Stimulated activated naive B cell treated with anti-CD40 and anti-IgM and Interleukin-4, amounts not matched to agents 10 μg/mL and 1 μg/mL and 100 μg/mL, for 72 hours (primary cell): ENCODE measurements at regions not wholly inside any gene's neighbourhood (a gene's known extent, or its start where the extent isn't known, plus 50 kb on each side); places are given as distances from the start of the nearest gene placed in this dataset.

Experiments used
- ATAC-seq, 2 donors: fragments of 150-1000 bp; cut with Tn5 transposase; replicated peaks; 2 replicates each; pipeline ENCODE4 v1.10.0; 2021; ENCODE audit warnings: moderate library complexity in 1 of 2
- DNase-seq: peaks from one replicate; pipeline ENCODE4 v3.0.0; 2021
- H3K27ac Mint-ChIP-seq: one replicate; pipeline ENCODE4 v1.8.0; 2022; ENCODE audit warnings: mild to moderate bottlenecking, mixed read lengths
- H3K27me3 Mint-ChIP-seq, 2 donors: one replicate each; pipeline ENCODE4 v1.8.0; 2022; ENCODE audit warnings: mixed read lengths in 2 of 2
- H3K36me3 Mint-ChIP-seq, 2 donors: one replicate each; pipeline ENCODE4 v1.8.0; 2022; ENCODE audit warnings: mixed read lengths in 2 of 2, mild to moderate bottlenecking in 1 of 2
- H3K4me1 Mint-ChIP-seq, 2 donors: one replicate each; pipeline ENCODE4 v1.8.0; 2022; ENCODE audit warnings: mixed read lengths in 2 of 2, mild to moderate bottlenecking in 1 of 2
- H3K4me3 Mint-ChIP-seq, 2 donors: one replicate each; pipeline ENCODE4 v1.8.0; 2022; ENCODE audit warnings: mild to moderate bottlenecking in 2 of 2, mixed read lengths in 2 of 2, moderate library complexity in 1 of 2
- H3K9me3 Mint-ChIP-seq, 2 donors: one replicate each; pipeline ENCODE4 v1.8.0; 2022; ENCODE audit warnings: mixed read lengths in 2 of 2, mild to moderate bottlenecking in 1 of 2

GRCh38 chr13:99809926-99810325 lies 161.6 kb downstream of the ZIC5 start:
- Mint-ChIP-seq H3K4me3 (no peak overlapping the region), H3K27me3 (no peaks in the 10 kb centered on the region), H3K9me3 (no peaks in the 10 kb centered on the region), H3K4me1 (no peaks in the 10 kb centered on the region), H3K36me3 (peaks cover 0 to 4% of the 10 kb centered on the region in 2 donors), H3K27ac (no peak overlapping the region)
- no peak for ATAC-seq
- DNase-seq, result no peak

- no peak overlapping the region for H3K4me3 Mint-ChIP-seq
- no peak for ATAC-seq
- DNase-seq, result no peak
- H3K4me1 Mint-ChIP-seq, result no peaks in the 10 kb centered on the region
- H3K36me3 Mint-ChIP-seq, result peaks cover 0 to 4% of the 10 kb centered on the region in 2 donors
- H3K9me3 Mint-ChIP-seq, result no peaks in the 10 kb centered on the region
- no peaks in the 10 kb centered on the region for H3K27me3 Mint-ChIP-seq
- H3K27ac Mint-ChIP-seq, result no peak overlapping the region
These were observed 162.1 kb downstream of the ZIC5 start for GRCh38 chr13:99809496-99809895.

GRCh38 chr13:99808786-99809185 lies 162.8 kb downstream of the ZIC5 start:
- H3K27me3 Mint-ChIP-seq, result no peaks in the 10 kb centered on the region
- no peak overlapping the region for H3K27ac Mint-ChIP-seq
- peaks cover 0 to 4% of the 10 kb centered on the region in 2 donors for H3K36me3 Mint-ChIP-seq
- no peak for ATAC-seq
- no peaks in the 10 kb centered on the region for H3K4me1 Mint-ChIP-seq
- H3K4me3 Mint-ChIP-seq, result no peak overlapping the region
- no peak for DNase-seq
- no peaks in the 10 kb centered on the region for H3K9me3 Mint-ChIP-seq

GRCh38 chr13:99806671-99807070 lies 164.9 kb downstream of the ZIC5 start:
- DNase-seq, result no peak
- peaks cover 0 to 4% of the 10 kb centered on the region in 2 donors for H3K36me3 Mint-ChIP-seq
- no peaks in the 10 kb centered on the region for H3K9me3 Mint-ChIP-seq
- no peak for ATAC-seq
- no peak overlapping the region for H3K4me3 Mint-ChIP-seq
- H3K4me1 Mint-ChIP-seq, result no peaks in the 10 kb centered on the region
- H3K27me3 Mint-ChIP-seq, result no peaks in the 10 kb centered on the region
- H3K27ac Mint-ChIP-seq, result no peak overlapping the region

GRCh38 chr13:99805361-99805760 lies 166.2 kb downstream of the ZIC5 start:
- Mint-ChIP-seq H3K4me3 (no peak overlapping the region), H3K4me1 (no peaks in the 10 kb centered on the region), H3K9me3 (no peaks in the 10 kb centered on the region), H3K27ac (no peak overlapping the region), H3K36me3 (peaks cover 0 to 4% of the 10 kb centered on the region in 2 donors), H3K27me3 (no peaks in the 10 kb centered on the region)
- ATAC-seq (no peak), DNase-seq (no peak)

- Mint-ChIP-seq H3K27me3 (no peaks in the 10 kb centered on the region), H3K36me3 (peaks cover 4 to 5% of the 10 kb centered on the region in 2 donors), H3K4me1 (no peaks in the 10 kb centered on the region), H3K9me3 (peaks cover 3 to 5% of the 10 kb centered on the region in 2 donors), H3K27ac (no peak overlapping the region), H3K4me3 (no peak overlapping the region)
- no peak for DNase-seq
- ATAC-seq, result no peak
These were observed 168.4 kb downstream of the ZIC5 start for GRCh38 chr13:99803141-99803540.

GRCh38 chr13:99802416-99802815 lies 169.2 kb downstream of the ZIC5 start:
- Mint-ChIP-seq H3K9me3 (peaks cover 3 to 5% of the 10 kb centered on the region in 2 donors), H3K4me1 (no peaks in the 10 kb centered on the region), H3K27ac (no peak overlapping the region), H3K27me3 (no peaks in the 10 kb centered on the region), H3K4me3 (no peak overlapping the region), H3K36me3 (peaks cover 4 to 5% of the 10 kb centered on the region in 2 donors)
- no peak for ATAC-seq
- DNase-seq, result no peak

- peaks cover 4 to 5% of the 10 kb centered on the region in 2 donors for H3K36me3 Mint-ChIP-seq
- no peak for ATAC-seq
These were observed 170.6 kb downstream of the ZIC5 start for GRCh38 chr13:99800951-99801350.

GRCh38 chr13:99800011-99800410 lies 171.6 kb downstream of the ZIC5 start:
- no peak overlapping the region for H3K4me3 Mint-ChIP-seq
- no peak for ATAC-seq

More at GRCh38 chr13:99800951-99801350, 170.6 kb downstream of the ZIC5 start:
- H3K9me3 Mint-ChIP-seq, result peaks cover 3 to 5% of the 10 kb centered on the region in 2 donors
- no peak for DNase-seq
- no peak overlapping the region for H3K27ac Mint-ChIP-seq
- no peak overlapping the region for H3K4me3 Mint-ChIP-seq
- no peaks in the 10 kb centered on the region for H3K4me1 Mint-ChIP-seq
- H3K27me3 Mint-ChIP-seq, result no peaks in the 10 kb centered on the region

GRCh38 chr13:99798756-99799155 lies 172.8 kb downstream of the ZIC5 start:
- no peak for ATAC-seq
- no peak overlapping the region for H3K27ac Mint-ChIP-seq
- no peaks in the 10 kb centered on the region for H3K27me3 Mint-ChIP-seq
- peaks cover 0 to 5% of the 10 kb centered on the region in 2 donors for H3K36me3 Mint-ChIP-seq
- peaks cover 5 to 8% of the 10 kb centered on the region in 2 donors for H3K9me3 Mint-ChIP-seq
- H3K4me3 Mint-ChIP-seq, result no peak overlapping the region
- H3K4me1 Mint-ChIP-seq, result no peaks in the 10 kb centered on the region
- DNase-seq, result no peak

More at GRCh38 chr13:99800011-99800410, 171.6 kb downstream of the ZIC5 start:
- DNase-seq, result no peak
- H3K36me3 Mint-ChIP-seq, result peaks cover 1 to 5% of the 10 kb centered on the region in 2 donors
- no peaks in the 10 kb centered on the region for H3K4me1 Mint-ChIP-seq
- no peak overlapping the region for H3K27ac Mint-ChIP-seq
- no peaks in the 10 kb centered on the region for H3K27me3 Mint-ChIP-seq
- peaks cover 5 to 8% of the 10 kb centered on the region in 2 donors for H3K9me3 Mint-ChIP-seq

- Mint-ChIP-seq H3K27ac (no peak overlapping the region), H3K36me3 (peaks cover 0 to 5% of the 10 kb centered on the region in 2 donors), H3K4me1 (no peaks in the 10 kb centered on the region), H3K9me3 (peaks cover 5 to 8% of the 10 kb centered on the region in 2 donors), H3K27me3 (no peaks in the 10 kb centered on the region), H3K4me3 (no peak overlapping the region)
- no peak for ATAC-seq
- DNase-seq, result no peak
These were observed 173.9 kb downstream of the ZIC5 start for GRCh38 chr13:99797691-99798090.

GRCh38 chr13:99796175-99796819 lies 175.3 kb downstream of the ZIC5 start:
- H3K4me3 Mint-ChIP-seq, result no peak overlapping the region
- no peak overlapping the region for H3K27ac Mint-ChIP-seq
- ATAC-seq (no peak), DNase-seq (no peak)
- H3K4me1 Mint-ChIP-seq, result no peaks in the 10 kb centered on the region
- peaks cover 4 to 5% of the 10 kb centered on the region in 2 donors for H3K36me3 Mint-ChIP-seq
- H3K9me3 Mint-ChIP-seq, result peaks cover 5 to 8% of the 10 kb centered on the region in 2 donors
- no peaks in the 10 kb centered on the region for H3K27me3 Mint-ChIP-seq

- Mint-ChIP-seq H3K4me1 (no peaks in the 10 kb centered on the region), H3K9me3 (peaks cover 3 to 6% of the 10 kb centered on the region in 2 donors), H3K27me3 (no peaks in the 10 kb centered on the region), H3K36me3 (peaks cover 9 to 20% of the 10 kb centered on the region in 2 donors), H3K27ac (no peak overlapping the region), H3K4me3 (no peak overlapping the region)
- DNase-seq (no peak), ATAC-seq (no peak)
These were observed 179.3 kb downstream of the ZIC5 start for GRCh38 chr13:99792079-99792921.

- no peaks in the 10 kb centered on the region for H3K4me1 Mint-ChIP-seq
- H3K27ac Mint-ChIP-seq, result no peak overlapping the region
- no peaks in the 10 kb centered on the region for H3K27me3 Mint-ChIP-seq
- ATAC-seq (no peak), DNase-seq (no peak)
- H3K4me3 Mint-ChIP-seq, result no peak overlapping the region
- H3K9me3 Mint-ChIP-seq, result peaks cover 6 to 10% of the 10 kb centered on the region in 2 donors
- peaks cover 23 to 29% of the 10 kb centered on the region in 2 donors for H3K36me3 Mint-ChIP-seq
These were observed 188.9 kb downstream of the ZIC5 start for GRCh38 chr13:99782669-99783068.

GRCh38 chr13:99778500-99778899 lies 193.1 kb downstream of the ZIC5 start:
- no peaks in the 10 kb centered on the region for H3K27me3 Mint-ChIP-seq
- no peak for ATAC-seq
- H3K36me3 Mint-ChIP-seq, result peaks cover 26 to 38% of the 10 kb centered on the region in 2 donors
- no peaks in the 10 kb centered on the region for H3K4me1 Mint-ChIP-seq
- H3K9me3 Mint-ChIP-seq, result peaks cover 8 to 10% of the 10 kb centered on the region in 2 donors
- DNase-seq, result no peak
- H3K4me3 Mint-ChIP-seq, result no peak overlapping the region
- H3K27ac Mint-ChIP-seq, result no peak overlapping the region
